ENCODE measurements at regions not wholly inside any gene's neighbourhood (a gene's known extent, or its start where the extent isn't known, plus 50 kb on each side); places are given as distances from the start of the nearest gene placed in this dataset.
A peak's percentile ranks its signal among the peaks of the same experiment; 100 is the strongest.

DNA sequence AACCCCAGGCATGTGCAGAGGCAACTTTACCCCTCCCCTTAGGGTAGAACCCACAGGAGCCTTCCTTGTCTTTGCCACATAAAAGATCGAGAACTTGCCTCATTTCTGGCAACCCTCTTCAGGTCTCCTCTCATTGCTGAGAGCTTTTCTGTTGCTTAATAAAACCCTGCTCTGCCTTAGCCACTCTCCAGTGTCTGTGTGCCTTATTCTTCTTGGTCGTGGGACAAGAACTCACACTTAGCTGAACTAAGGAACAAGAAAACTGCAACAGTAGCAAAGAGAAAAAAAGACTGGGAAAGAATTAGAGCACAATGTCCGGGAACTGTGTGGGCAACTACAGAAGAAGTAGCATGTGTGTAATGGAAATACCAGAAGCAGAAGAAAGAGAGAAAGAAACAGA, 56.2 kb upstream of the SMIM21 start:
- Mint-ChIP-seq H3K27me3 (peaks cover 44 to 46% of the 10 kb centered on the region in 2 donors), H3K36me3 (ENCODE audit: insufficient read depth) (no peaks in the 10 kb centered on the region), H3K27ac (no peak overlapping the region), H3K4me3 (no peak overlapping the region), H3K9me3 (no peaks in the 10 kb centered on the region), H3K4me1 (ENCODE audit: low read depth in 2 of 2) (no peaks in the 10 kb centered on the region)
- no peak for ATAC-seq (replicated peaks)
- no peak for DNase-seq

DNA sequence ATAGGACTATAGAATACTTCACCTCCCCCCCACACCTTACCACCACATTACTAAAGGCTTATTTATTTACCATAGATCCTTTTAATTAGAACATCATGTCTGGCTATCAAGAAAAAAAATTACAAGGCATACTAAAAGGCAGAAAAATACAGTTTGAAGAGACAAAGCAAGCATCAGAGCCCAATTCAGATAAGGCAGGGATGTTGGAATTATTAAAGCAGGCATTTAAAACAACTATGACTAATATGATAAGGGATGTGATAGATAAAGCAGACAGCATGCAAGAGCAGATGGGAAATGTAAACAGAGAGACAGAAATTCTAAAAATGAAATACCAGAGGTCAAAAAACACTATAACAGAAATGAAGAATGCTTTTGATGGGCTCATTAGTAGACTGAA, 55.4 kb upstream of the SMIM21 start:
- H3K9me3 Mint-ChIP-seq, result no peaks in the 10 kb centered on the region
- no peaks in the 10 kb centered on the region for H3K4me1 Mint-ChIP-seq (ENCODE audit: low read depth in 2 of 2)
- no peak overlapping the region for H3K4me3 Mint-ChIP-seq
- H3K36me3 Mint-ChIP-seq (ENCODE audit: insufficient read depth), result no peaks in the 10 kb centered on the region
- no peak for ATAC-seq (replicated peaks)
- H3K27me3 Mint-ChIP-seq, result peaks cover 38 to 40% of the 10 kb centered on the region in 2 donors
- no peak for DNase-seq
- H3K27ac Mint-ChIP-seq, result no peak overlapping the region

DNA sequence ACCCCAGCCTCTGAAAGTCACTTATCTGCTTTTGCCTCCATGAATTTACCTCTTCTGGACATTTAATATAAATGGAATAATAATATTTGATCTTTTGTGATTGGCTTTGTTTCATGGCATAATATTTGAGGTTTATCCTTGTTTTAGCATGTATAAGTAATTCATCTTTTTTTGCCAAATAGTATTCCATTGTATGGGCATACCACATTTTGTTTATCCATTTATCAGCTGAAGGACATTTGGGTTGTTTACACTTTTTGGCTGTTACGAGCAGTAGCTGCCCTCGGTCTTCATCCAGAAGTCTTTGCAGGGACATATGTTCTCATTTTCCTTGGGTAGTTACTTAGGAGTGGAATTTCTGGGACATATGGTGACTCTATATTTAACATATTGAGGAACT, 53.0 kb upstream of the SMIM21 start:
- Mint-ChIP-seq H3K27ac (no peak overlapping the region), H3K9me3 (no peaks in the 10 kb centered on the region), H3K4me1 (ENCODE audit: low read depth in 2 of 2) (no peaks in the 10 kb centered on the region), H3K27me3 (peaks cover 21 to 22% of the 10 kb centered on the region in 2 donors), H3K4me3 (no peak overlapping the region), H3K36me3 (ENCODE audit: insufficient read depth) (no peaks in the 10 kb centered on the region)
- no peak for DNase-seq
- ATAC-seq (replicated peaks), result no peak

DNA sequence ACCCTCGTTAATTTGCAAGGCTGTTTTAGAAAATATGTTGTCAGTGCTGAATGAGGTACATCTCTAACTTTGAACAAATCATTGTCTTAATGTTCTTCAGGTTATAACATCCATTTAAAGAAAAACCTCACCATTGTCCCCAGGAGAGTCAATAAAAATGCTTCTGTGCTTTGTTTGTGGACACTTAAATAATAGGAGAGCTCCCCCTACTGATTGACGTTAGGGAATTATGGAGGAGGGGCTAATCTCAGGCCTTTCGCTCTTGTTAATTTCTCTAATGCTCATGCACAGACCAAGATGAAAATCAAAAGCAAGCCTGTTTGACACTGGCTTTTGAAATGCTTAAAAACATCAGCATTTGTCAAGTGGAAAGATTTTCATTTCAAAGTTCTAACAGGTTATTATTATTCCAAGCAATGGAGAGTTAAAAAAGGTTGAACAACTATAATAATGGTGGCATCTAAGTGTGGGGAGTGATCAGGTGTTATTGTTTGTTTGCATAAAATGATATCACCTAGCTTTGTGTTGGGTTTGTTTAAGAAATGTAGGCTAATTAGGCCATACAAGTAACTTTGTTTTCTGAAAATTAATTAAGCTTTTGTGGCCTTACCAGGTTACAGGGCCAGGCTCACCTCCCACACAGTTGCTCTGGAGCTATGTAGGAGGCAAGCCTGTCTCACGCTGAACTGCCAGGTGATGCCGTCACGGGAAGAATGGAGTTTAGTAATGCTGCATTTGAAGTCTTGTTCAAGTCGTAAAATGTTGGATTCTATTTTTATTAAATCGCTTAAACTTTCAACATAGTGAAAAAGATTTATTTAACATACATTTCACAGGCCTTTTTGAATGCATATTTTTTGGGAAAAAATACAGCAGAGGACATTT, 51.7 kb upstream of the SMIM21 start:
- H3K9me3 Mint-ChIP-seq, result no peaks in the 10 kb centered on the region
- H3K4me1 Mint-ChIP-seq (ENCODE audit: low read depth in 2 of 2), result no peaks in the 10 kb centered on the region
- H3K27me3 Mint-ChIP-seq, result peaks cover 14 to 22% of the 10 kb centered on the region in 2 donors
- no peak overlapping the region for H3K4me3 Mint-ChIP-seq
- ATAC-seq (replicated peaks), result peak; percentile 59
- peak in 2 of 3 experiments; percentile 4 to 14 for DNase-seq
- H3K36me3 Mint-ChIP-seq (ENCODE audit: insufficient read depth), result no peaks in the 10 kb centered on the region
- H3K27ac Mint-ChIP-seq, result no peak overlapping the region

DNA sequence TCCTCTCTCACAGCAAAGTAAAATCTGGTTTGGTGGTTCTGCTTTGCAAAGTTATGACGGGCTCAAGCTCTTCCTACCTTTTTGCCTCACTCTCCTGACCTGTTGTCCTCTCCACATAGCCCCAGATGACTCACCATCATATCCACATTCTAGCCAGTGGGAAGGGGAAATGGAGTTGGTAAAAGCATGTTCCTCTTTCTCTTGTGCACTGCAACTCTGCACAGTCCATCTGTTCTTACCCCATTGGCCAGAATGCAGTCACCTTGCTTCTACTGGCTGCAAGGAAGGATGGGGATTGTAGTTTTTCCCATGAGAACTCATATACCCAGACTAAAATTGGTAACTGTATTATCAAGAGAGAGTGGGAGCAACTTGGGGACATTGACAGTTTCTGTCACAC, 50.4 kb upstream of the SMIM21 start:
- no peak overlapping the region for H3K4me3 Mint-ChIP-seq
- no peaks in the 10 kb centered on the region for H3K9me3 Mint-ChIP-seq
- DNase-seq (no peak), ATAC-seq (replicated peaks) (no peak)
- no peaks in the 10 kb centered on the region for H3K36me3 Mint-ChIP-seq (ENCODE audit: insufficient read depth)
- no peak overlapping the region for H3K27ac Mint-ChIP-seq
- peaks cover 13 to 17% of the 10 kb centered on the region in 2 donors for H3K27me3 Mint-ChIP-seq
- H3K4me1 Mint-ChIP-seq (ENCODE audit: low read depth in 2 of 2), result no peaks in the 10 kb centered on the region

Data from effector memory CD8-positive, alpha-beta T cell (primary cell).